ENCODE measurements at regions not wholly inside any gene's neighbourhood (a gene's known extent, or its start where the extent isn't known, plus 50 kb on each side); places are given as distances from the start of the nearest gene placed in this dataset.

DNA sequence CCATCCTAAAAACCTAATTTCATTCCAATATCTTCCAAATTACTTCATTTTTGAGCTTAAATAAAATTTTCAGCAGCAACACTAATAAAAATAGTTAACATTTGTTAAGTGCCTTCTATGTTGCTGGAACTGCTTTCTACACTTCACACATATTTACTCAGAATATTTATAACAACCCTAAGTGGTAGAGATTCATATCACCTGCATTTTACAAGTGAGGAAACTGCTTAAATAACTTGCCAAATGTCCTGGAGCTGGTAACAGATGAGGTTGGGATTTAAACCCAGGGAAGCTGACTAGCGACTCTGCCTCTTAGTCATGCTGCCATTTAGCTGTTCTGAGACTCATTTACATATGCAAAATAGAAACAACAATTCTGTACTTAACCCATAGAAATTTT lies 86.1 kb upstream of the PBX1 start:
- no peak for DNase-seq

DNA sequence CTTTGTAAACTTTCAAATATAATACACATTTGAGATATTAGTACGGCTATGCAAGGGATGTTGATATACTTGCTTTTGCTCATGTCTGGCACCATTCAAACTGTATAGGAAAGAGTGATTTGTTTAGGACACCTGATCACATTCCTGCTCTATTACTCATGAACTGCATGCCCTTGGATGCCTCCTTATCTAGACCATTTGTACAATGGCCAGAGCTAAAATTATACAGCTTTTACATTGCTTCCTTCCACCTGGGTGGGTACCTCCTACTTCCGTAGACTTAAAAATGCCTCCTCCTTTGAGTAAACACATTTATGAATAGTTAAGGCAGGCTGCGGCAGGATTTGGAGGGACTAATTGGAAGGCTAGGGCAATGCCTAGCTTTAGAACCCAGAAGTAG lies 85.4 kb upstream of the PBX1 start:
- no peak for DNase-seq

DNA sequence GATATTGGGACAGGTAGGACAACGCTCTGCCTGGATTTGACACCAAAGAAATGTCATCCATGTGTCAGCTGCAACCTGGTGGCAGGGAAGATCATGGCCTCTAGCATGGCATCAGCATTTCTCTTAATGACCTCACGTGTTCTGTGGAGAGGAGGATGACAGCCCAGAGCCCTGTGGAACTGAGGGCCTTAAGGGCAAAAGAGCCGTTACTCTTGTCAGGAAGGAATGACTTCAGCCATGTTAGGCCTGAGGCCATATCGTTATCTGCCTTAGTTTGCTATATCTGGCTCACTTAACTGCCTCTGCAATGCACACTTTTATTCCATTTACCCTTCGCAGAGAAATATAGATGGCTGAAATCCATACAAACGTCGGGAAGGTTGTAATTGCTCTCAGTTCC lies 83.2 kb upstream of the PBX1 start:
- DNase-seq, result no peak

DNA sequence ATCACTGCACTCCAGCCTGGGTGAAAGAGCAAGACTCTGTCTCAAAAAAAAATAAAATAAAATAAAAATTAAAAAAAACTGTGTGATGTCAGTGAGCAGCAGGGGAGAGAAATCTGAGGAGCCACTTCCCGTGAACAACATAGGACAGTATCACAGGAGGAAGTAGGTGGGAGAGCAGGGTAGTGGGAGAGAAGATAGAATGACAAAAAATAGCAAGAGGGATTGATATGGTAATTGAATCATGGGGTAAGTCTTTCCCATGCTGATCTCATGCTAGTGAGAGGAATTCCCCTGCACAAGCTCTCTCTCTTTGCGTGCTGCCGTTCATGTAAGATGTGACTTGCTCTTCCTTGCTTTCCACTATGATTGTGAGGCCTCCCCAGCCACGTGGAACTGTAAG lies 81.6 kb upstream of the PBX1 start:
- no peak for DNase-seq

DNA sequence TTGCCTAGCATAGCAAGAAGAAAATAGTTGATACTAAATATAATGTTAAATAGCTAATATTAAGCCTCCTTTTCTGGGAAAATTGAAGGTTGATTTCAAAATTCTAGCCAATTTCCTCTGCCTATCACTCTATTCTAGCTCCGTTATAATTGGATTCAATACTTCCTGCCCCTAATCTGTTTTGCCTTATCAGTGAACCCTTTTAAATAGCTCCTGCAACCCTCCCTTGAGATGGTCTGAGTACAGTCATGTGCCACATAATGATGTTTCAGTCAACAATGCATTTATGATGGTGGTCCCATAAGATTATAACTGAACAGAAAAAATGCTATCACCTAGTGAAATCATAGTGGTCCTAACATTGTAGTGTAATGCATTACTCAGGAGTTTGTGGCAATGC lies 79.7 kb upstream of the PBX1 start:
- DNase-seq, result no peak

DNA sequence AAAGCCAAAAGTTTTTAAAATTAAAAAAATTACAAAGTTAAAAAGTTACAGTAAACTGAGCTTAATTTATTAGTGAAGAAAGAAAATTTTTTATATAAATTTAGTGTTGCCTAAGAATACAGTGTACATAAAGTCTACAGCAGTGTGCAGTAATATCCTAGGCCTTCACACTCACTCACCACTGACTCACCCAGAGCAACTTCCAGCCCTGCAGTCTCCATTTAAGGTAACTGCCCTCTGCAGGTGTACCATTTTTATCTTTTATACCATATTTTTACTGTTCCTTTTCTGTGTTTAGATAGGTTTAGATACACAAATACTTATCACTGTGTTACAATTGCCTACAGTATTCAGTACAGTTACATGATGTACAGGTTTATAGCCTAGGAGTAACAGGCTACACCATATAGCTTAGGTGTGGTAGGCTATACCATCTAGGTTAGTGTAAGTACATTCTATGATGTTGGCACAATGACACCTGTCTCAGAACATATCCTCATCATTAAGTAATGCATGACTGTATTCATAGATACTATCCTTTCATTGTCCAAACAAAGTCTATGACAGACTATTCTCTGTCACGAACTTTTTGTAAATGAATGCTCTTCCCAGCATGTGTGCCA lies 78.6 kb upstream of the PBX1 start:
- DNase-seq, result no peak

DNA sequence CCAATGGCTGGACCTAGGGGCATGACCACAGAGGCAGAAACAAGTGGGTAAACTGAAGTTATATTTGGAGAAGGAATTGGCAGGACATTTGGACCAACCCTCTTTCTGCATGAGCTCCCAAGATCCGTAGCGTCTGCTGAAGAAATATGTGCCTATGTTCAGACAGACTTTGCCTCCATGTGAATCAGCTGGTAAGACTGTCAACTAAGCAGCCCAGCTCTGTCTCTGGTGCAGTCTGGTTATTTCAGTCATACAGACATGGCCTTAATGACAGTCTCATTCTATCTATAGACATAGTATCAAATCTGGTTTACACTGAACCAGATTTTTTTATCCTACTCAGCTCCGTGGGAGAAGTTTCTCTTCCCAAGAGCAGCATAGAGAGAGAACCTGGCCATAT lies 63.1 kb upstream of the PBX1 start:
- DNase-seq, result no peak

DNA sequence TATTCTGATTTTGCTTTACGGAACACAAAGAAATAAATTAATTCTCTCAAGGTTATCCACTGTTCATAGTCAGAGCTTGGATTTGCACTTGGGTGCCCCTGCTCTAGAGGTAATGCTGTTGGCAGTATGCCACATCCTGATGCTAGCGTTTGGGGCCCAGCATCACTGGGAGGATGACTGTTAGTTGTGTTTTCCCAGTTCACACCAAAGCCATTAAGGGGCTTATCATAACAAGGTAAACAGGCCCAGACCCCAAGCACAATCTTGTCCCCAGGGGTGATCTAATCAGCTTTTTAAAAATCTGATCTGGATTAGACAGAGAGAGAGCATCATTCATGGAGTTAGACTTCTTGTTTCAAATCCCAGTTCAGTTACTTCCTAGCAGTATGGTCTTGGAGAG lies 60.2 kb upstream of the PBX1 start:
- DNase-seq, result no peak

DNA sequence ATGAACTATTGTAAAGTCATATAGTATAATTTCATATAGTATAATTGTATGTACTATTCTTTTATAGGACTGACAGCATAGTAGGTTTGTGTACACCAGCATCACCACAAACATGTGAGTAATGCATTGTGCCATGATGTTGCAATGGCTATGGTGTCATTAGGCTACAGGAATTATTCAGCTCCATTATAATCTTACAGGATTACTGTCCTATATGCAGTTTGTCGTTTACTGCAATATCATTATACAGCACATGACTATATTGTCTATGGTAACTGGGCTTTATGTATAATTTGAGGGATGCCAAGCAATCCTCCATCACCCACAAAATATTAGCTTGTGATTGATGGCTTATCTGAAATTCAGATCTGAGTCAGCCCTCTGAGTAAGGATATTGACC lies 54.2 kb upstream of the PBX1 start:
- DNase-seq, result no peak

All from hematopoietic multipotent progenitor cell treated with erythropoietin and hydrocortisone succinate and interleukin-3 and kit ligand, for 8 days (in vitro differentiated cells).